H9 (cell line): ENCODE measurements at regions not wholly inside any gene's neighbourhood (a gene's known extent, or its start where the extent isn't known, plus 50 kb on each side); places are given as distances from the start of the nearest gene placed in this dataset.

Experiments
- DNase-seq: peaks from one replicate; pipeline ENCODE4 v3.0.0-alpha.2; 2017
- H2AFZ ChIP-seq: one replicate; pipeline ENCODE4 v1.6.1; 2013; ENCODE audit warnings: mild to moderate bottlenecking, low read length, control low read depth, moderate library complexity
- H2AK5ac ChIP-seq: 2 replicates; pipeline ENCODE4 v1.6.1; 2013; ENCODE audit warnings: low read length, control low read depth, mixed read lengths; ENCODE audit not compliant: insufficient read length
- H2BK120ac ChIP-seq: one replicate; pipeline ENCODE4 v1.6.1; 2013; ENCODE audit warnings: low read depth, mild to moderate bottlenecking, low read length, control low read depth, inconsistent platforms; ENCODE audit not compliant: poor library complexity, severe bottlenecking
- H2BK12ac ChIP-seq: 2 replicates; pipeline ENCODE4 v1.6.1; 2013; ENCODE audit warnings: low read length, control low read depth, mixed read lengths, low read depth; ENCODE audit not compliant: insufficient read length
- H2BK15ac ChIP-seq: 2 replicates; pipeline ENCODE4 v1.6.1; 2013; ENCODE audit warnings: low read depth, low read length, control low read depth
- H2BK20ac ChIP-seq: one replicate; pipeline ENCODE4 v1.6.1; 2013; ENCODE audit warnings: low read depth, mild to moderate bottlenecking, low read length, control low read depth, inconsistent platforms; ENCODE audit not compliant: poor library complexity, severe bottlenecking
- H2BK5ac ChIP-seq: 2 replicates; pipeline ENCODE4 v1.6.1; 2013; ENCODE audit warnings: low read length, control low read depth, mixed read lengths; ENCODE audit not compliant: insufficient read length
- H3K14ac ChIP-seq: 2 replicates; pipeline ENCODE4 v1.6.1; 2013; ENCODE audit warnings: low read length, control low read depth; ENCODE audit not compliant: insufficient read depth
- H3K18ac ChIP-seq: 2 replicates; pipeline ENCODE4 v1.6.1; 2013; ENCODE audit warnings: low read depth, mild to moderate bottlenecking, mixed read lengths, low read length, control low read depth; ENCODE audit not compliant: insufficient read length
- H3K23ac ChIP-seq: 2 replicates; pipeline ENCODE4 v1.6.1; 2013; ENCODE audit warnings: low read length, control low read depth, mixed read lengths, low read depth; ENCODE audit not compliant: insufficient read length
- H3K23me2 ChIP-seq: 2 replicates; pipeline ENCODE4 v1.6.1; 2013; ENCODE audit warnings: low read depth, mild to moderate bottlenecking, mixed read lengths, low read length, control low read depth; ENCODE audit not compliant: insufficient read length, poor library complexity, severe bottlenecking
- H3K27ac ChIP-seq: 2 replicates; pipeline ENCODE4 v1.5.1; 2013; ENCODE audit warnings: low read length, control low read depth, mixed read lengths, low read depth; ENCODE audit not compliant: insufficient read length
- H3K27me3 ChIP-seq: 2 replicates; pipeline ENCODE4 v1.6.1; 2013; ENCODE audit warnings: low read length, control low read depth, inconsistent platforms; ENCODE audit not compliant: insufficient read depth
- H3K4ac ChIP-seq: 2 replicates; pipeline ENCODE4 v1.6.1; 2013; ENCODE audit warnings: low read depth, mild to moderate bottlenecking, control low read depth, inconsistent platforms, low read length, moderate library complexity
- H3K4me1 ChIP-seq: 2 replicates; pipeline ENCODE4 v1.6.1; 2013; ENCODE audit warnings: low read length, control low read depth, inconsistent platforms; ENCODE audit not compliant: insufficient read depth
- H3K4me2 ChIP-seq: 2 replicates; pipeline ENCODE4 v1.6.1; 2013; ENCODE audit warnings: low read length, control low read depth, mixed read lengths; ENCODE audit not compliant: insufficient read length, insufficient read depth
- H3K56ac ChIP-seq: 2 replicates; pipeline ENCODE4 v1.6.1; 2013; ENCODE audit warnings: low read depth, mild to moderate bottlenecking, mixed read lengths, low read length, control low read depth; ENCODE audit not compliant: insufficient read length
- H3K79me1 ChIP-seq: 2 replicates; pipeline ENCODE4 v1.6.1; 2013; ENCODE audit warnings: low read depth, mild to moderate bottlenecking, moderate library complexity, low read length, control low read depth, inconsistent platforms; ENCODE audit not compliant: insufficient read depth, poor library complexity, severe bottlenecking
- H3K79me2 ChIP-seq: 2 replicates; pipeline ENCODE4 v1.6.1; 2013; ENCODE audit warnings: low read length, control low read depth, inconsistent platforms; ENCODE audit not compliant: insufficient read depth
- H3K9ac ChIP-seq: 2 replicates; pipeline ENCODE4 v1.6.1; 2013; ENCODE audit warnings: low read length, control low read depth, mixed read lengths; ENCODE audit not compliant: insufficient read length; ENCODE audit errors: extremely low read depth
- H3K9me3 ChIP-seq: one replicate; pipeline ENCODE4 v1.6.1; 2013; ENCODE audit warnings: low read depth, low read length, inconsistent platforms; ENCODE audit not compliant: control insufficient read depth
- H3T11ph ChIP-seq: one replicate; pipeline ENCODE4 v1.6.1; 2013; ENCODE audit warnings: mild to moderate bottlenecking, low read length, control low read depth, inconsistent platforms
- H4K20me1 ChIP-seq: one replicate; pipeline ENCODE4 v1.6.1; 2013; ENCODE audit not compliant: control insufficient read depth, insufficient read length, insufficient read depth
- H4K5ac ChIP-seq: 2 replicates; pipeline ENCODE4 v1.6.1; 2013; ENCODE audit warnings: low read depth, mild to moderate bottlenecking, mixed read lengths, low read length, control low read depth; ENCODE audit not compliant: insufficient read length
- H4K8ac ChIP-seq: replicated peaks from 2 replicates; pipeline ENCODE4 v1.6.1; 2013; ENCODE audit warnings: low read length, control low read depth, mixed read lengths, low read depth; ENCODE audit not compliant: insufficient read length
- H4K91ac ChIP-seq: 2 replicates; pipeline ENCODE4 v1.6.1; 2013; ENCODE audit warnings: low read depth, mild to moderate bottlenecking, moderate library complexity, mixed read lengths, low read length, control low read depth; ENCODE audit not compliant: insufficient read length
- H3K27ac Mint-ChIP-seq, 3 experiments: 2 replicates in 2 of 3; 3 replicates in 1 of 3; pipeline ENCODE4 v1.8.0; 2020 to 2021; ENCODE audit warnings: mixed read lengths in 3 of 3, mild to moderate bottlenecking in 1 of 3, moderate library complexity in 1 of 3
- H3K27me3 Mint-ChIP-seq: 2 replicates; pipeline ENCODE4 v1.8.0; 2021; ENCODE audit warnings: low read depth, mild to moderate bottlenecking, moderate library complexity, mixed read lengths
- H3K36me3 Mint-ChIP-seq, 3 experiments: 2 replicates in 2 of 3; 3 replicates in 1 of 3; pipeline ENCODE4 v1.8.0; 2020 to 2021; ENCODE audit warnings: low read depth in 3 of 3, mixed read lengths in 3 of 3; ENCODE audit not compliant: insufficient read depth in 1 of 3
- H3K4me1 Mint-ChIP-seq, 2 experiments: 2 replicates each; pipeline ENCODE4 v1.8.0; 2020; ENCODE audit warnings: mixed read lengths in 2 of 2
- H3K4me3 Mint-ChIP-seq, 2 experiments: 2 replicates in 1 of 2; 3 replicates in 1 of 2; pipeline ENCODE4 v1.8.0; 2020 to 2021; ENCODE audit warnings: mild to moderate bottlenecking in 2 of 2, mixed read lengths in 2 of 2, moderate library complexity in 1 of 2
- H3K9me3 Mint-ChIP-seq, 2 experiments: 2 replicates in 1 of 2; 3 replicates in 1 of 2; pipeline ENCODE4 v1.8.0; 2020; ENCODE audit warnings: mild to moderate bottlenecking in 2 of 2, mixed read lengths in 2 of 2, moderate library complexity in 1 of 2
- WGBS: extraction: QIAGEN DNeasy Blood & Tissue Kit; methylation state at CpG from one replicate; pipeline ENCODE4 v1.1.7; 2013; ENCODE audit warnings: missing lambda C conversion rate, low lambda C conversion rate, mixed read lengths; ENCODE audit not compliant: insufficient read length; ENCODE audit errors: extremely low coverage; 5-methylcytosine and 5-hydroxymethylcytosine counted together
- TF ChIP-seq, protein P1 (sequence below): fragments of 200-600 bp; sonication (generic); conservative IDR thresholded peaks from 3 replicates; pipeline ENCODE4 v1.8.0; 2021; ENCODE audit warnings: antibody characterized with exemption, mild to moderate bottlenecking

GRCh38 chr10:78748235-78748533 is 320.6 kb upstream of the ZMIZ1 start:
- H4K91ac ChIP-seq: no peak overlapping the region
- no peak overlapping the region for H2BK5ac ChIP-seq
- H3K23ac ChIP-seq: no peak overlapping the region
- no peak overlapping the region for H3K4ac ChIP-seq
- no peak overlapping the region for H3K56ac ChIP-seq
- WGBS: no CpG with 5 or more reads among the region's 4 CpGs
- no peak overlapping the region for H3T11ph ChIP-seq
- no peak overlapping the region for H4K5ac ChIP-seq
- Mint-ChIP-seq H3K4me1 (peaks cover 15% of the 10 kb centered on the region in 2 experiments), H3K9me3 (no peaks in the 10 kb centered on the region; a peak in 1 of 5 replicates), H3K4me3 (no peak overlapping the region), H3K36me3 (no peaks in the 10 kb centered on the region), H3K27me3 (peaks cover 18% of the 10 kb centered on the region), H3K27ac (no peak overlapping the region)
- H3K79me2 ChIP-seq: no peaks in the 10 kb centered on the region
- no peak overlapping the region for H2AK5ac ChIP-seq
- TF ChIP-seq, protein P1, sequence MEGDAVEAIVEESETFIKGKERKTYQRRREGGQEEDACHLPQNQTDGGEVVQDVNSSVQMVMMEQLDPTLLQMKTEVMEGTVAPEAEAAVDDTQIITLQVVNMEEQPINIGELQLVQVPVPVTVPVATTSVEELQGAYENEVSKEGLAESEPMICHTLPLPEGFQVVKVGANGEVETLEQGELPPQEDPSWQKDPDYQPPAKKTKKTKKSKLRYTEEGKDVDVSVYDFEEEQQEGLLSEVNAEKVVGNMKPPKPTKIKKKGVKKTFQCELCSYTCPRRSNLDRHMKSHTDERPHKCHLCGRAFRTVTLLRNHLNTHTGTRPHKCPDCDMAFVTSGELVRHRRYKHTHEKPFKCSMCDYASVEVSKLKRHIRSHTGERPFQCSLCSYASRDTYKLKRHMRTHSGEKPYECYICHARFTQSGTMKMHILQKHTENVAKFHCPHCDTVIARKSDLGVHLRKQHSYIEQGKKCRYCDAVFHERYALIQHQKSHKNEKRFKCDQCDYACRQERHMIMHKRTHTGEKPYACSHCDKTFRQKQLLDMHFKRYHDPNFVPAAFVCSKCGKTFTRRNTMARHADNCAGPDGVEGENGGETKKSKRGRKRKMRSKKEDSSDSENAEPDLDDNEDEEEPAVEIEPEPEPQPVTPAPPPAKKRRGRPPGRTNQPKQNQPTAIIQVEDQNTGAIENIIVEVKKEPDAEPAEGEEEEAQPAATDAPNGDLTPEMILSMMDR: no peak
- no peak overlapping the region for H3K18ac ChIP-seq
- no peaks in the 10 kb centered on the region for H4K20me1 ChIP-seq
- H2AFZ ChIP-seq: no peak overlapping the region
- no peak overlapping the region for H3K14ac ChIP-seq
- no peak for DNase-seq
- H3K4me2 ChIP-seq: no peak overlapping the region
- no peak overlapping the region for H2BK20ac ChIP-seq
- H3K27me3 ChIP-seq: no peaks in the 10 kb centered on the region
- H4K8ac ChIP-seq: no peak overlapping the region
- no peak overlapping the region for H2BK12ac ChIP-seq
- H3K4me1 ChIP-seq: no peaks in the 10 kb centered on the region
- no peak overlapping the region for H2BK15ac ChIP-seq
- no peaks in the 10 kb centered on the region for H3K23me2 ChIP-seq
- no peak overlapping the region for H3K9ac ChIP-seq
- H3K27ac ChIP-seq: no peak overlapping the region
- no peaks in the 10 kb centered on the region for H3K79me1 ChIP-seq
- H3K9me3 ChIP-seq: no peaks in the 10 kb centered on the region
- H2BK120ac ChIP-seq: no peak overlapping the region
